ENCODE measurements at regions not wholly inside any gene's neighbourhood (a gene's known extent, or its start where the extent isn't known, plus 50 kb on each side); places are given as distances from the start of the nearest gene placed in this dataset.
A peak's percentile ranks its signal among the peaks of the same experiment; 100 is the strongest.
"Not testable (repeated sequence)": the region's sequence is repeated elsewhere in the genome, so short reads cannot be mapped to it uniquely, and the experiment has no call there.

DNA sequence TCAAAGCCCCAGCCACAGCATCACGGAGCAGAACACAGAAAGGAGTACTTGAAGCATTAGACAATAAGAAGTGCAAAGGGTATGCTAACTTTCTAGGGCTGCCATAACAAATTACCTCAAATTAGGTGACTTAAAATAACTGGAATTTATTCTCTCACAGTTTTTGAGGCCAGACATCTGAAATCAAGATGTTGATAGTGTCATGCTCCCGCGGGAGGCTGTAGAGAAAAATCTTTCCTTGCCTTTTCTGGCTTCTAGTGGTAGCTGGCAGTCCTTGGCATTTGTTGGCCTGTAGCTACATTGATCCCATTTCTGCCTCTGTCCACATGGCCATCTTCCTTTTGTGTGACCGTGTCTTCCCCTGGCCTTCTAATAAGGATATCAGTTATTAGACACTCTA is 51.9 kb upstream of the SPDL1 start:
- no peak for DNase-seq

DNA sequence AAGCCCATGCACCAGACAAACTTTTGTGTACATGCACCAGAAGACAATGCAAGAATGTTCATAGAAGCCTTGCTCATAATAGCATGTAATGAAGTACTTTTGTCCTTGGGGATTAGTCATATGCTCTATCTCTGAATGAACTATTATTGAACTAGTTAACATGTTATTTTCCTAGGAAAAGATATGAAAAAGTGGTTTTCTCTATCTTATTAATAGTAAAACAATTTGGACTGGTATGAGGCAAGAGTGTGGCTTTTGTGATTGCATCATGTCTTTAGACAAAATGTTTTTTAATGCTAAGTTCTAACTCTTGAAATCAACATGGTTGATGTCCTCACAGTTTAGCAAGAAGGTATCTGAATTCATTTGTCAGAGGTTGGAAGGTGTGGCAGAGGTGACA is 55.7 kb upstream of the SPDL1 start:
- no peak for DNase-seq

DNA sequence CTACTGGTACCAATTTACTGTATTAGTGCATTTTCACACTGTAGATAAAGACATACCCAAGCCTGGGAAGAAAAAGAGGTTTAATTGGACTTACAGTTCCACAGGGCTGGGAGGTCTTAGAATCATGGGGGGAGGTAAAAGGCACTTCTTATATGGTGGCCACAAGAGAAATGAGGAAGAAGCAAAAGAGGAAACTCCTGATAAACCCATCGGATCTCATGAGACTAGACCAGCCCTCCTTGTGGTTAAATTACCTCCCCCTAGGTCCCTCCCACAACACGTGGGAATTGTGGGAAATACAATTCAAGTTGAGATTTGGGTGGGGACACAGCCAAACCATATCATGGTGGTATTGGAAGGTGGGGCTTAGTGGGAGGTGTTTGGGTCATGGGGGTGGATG is 56.5 kb upstream of the SPDL1 start:
- DNase-seq = no peak

DNA sequence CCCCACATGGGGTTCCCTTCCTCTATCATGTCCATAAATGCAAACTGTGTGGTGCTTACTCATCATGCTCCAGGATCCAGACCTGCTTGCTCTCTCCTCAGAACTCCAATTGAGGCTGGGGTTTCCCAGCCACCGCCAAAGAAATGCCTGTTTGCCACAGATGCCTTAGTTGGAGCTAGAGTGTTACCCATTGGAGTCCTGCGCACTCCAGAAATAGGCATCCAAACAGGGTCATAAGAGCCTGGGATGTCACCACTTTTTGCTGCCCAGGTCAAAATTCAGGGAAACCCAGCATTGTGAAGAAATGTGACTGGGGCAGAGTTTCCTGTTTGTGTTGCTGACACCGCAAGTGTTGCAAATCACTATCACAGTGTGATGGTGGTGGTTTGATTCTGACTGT is 60.7 kb upstream of the SPDL1 start:
- DNase-seq = no peak

DNA sequence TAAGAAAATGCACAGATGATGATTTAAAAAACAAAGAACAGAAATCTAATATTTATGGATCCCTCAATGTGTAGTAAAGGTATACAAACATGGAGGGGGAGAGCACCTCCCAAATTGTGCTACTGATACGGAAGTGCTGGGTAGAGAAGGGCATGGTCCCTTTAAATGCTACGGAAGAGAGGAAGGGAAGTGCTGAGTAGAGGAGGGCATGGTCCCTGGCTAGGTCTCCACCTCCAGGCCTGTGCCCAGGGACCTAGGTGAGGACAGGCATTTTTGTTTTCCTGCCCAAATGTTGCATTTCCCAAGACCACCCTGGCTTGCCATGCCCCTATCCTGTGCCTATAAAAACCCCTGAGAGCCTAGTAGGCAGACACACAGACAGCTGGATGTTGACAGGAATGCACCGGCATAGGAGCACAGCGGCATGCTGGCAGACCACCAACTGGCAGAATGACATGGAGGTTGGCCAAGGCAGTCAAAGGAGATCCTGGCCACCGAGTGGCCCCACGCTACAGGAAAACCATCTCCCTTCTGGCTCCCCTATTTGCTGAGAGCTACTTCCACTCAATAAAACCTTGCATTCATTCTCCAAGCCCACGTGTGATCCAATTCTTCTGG is 62.1 kb upstream of the SPDL1 start:
- no peak for DNase-seq

DNA sequence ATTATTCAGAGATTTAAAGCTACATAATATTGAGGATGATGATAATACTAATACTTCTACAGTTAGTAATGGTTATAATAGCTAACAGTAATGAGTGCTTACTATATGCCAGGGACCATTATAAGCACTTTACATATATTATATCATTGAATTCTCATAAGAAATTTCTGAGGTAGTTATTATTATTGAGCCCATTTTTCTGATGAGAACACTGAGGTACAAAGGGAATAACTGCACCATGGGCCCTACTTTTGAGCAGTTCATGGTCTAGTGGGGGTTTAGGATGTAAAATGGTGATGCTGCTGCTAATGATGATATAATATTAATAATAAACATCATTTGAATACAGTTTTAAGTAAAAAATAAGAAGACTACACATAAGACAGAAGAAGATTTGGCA is 64.2 kb upstream of the SPDL1 start:
- DNase-seq = no peak

DNA sequence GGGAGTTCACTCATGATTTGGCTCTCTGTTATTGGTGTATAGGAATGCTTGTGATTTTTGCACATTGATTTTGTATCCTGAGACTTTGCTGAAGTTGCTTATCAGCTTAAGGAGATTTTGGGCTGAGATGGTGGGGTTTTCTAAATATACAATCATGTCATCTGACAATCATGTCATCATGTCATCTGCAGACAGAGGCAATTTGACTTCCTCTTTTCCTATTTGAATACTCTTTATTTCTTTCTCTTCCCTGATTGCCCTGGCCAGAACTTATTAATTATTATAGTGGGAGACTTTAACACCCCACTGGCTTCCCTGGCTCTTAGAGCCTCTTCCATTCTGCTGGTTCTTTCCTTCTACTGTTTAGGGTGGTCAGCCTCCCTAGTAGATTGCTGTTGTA is 64.8 kb upstream of the SPDL1 start:
- DNase-seq = not testable (repeated sequence)

DNA sequence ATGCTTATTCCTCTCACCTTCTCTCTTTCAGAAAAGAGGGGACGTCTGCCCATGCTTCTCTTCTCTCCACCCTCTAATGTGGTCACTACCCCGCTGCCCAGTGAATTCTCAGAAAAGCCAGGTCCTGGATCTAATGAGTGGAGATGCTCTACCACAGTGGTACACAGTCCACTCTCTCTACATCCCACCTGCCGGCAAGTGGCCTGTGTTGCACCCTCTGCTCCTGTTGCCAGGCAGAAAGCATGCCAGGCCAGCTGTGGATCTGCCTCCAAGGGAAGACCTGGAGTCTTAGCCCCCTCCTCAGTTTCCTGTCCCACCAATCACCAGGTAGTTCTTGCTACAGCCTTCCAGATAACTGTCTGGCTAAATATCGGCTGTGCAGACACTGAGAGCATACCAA is 71.2 kb upstream of the SPDL1 start:
- no peak for DNase-seq

DNA sequence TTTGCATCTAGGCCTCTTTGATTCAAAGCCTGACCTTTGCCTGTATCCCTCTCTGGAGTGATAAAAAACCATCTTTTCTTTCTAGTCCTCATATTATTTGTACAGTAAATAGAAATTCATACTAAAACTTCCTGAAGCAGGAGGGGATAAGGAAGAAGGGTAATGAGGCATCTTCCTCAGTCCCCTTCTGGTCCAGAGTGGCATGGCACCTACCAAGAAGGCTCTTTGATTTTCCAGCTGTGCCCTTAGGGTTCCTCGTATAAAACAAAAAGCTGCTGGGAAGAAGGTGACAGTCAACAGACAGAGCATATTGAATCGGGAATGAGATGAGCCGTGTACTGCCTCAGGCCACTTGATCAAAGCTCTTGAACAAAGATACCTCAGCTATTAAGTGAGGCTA is 71.9 kb upstream of the SPDL1 start:
- DNase-seq = no peak

DNA sequence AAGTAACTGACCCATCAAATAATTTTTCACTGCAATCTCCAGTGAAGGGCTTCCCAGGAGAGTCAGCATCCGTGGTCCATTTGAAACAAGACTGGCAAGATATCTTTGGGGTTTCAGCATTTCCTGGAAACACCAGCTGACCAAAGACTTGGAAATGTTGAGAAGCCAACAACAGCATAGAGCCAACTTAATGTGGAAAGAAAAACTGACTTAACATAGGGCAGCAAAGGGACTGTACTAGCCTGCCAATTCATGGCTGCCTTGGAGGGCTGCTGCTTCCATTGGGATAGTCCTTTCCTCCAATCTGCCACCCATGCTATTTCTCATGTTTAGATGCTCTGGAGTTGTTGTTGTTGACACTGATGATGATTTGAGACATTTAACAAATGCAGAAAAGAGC is 76.5 kb upstream of the SPDL1 start:
- no peak for DNase-seq

DNA sequence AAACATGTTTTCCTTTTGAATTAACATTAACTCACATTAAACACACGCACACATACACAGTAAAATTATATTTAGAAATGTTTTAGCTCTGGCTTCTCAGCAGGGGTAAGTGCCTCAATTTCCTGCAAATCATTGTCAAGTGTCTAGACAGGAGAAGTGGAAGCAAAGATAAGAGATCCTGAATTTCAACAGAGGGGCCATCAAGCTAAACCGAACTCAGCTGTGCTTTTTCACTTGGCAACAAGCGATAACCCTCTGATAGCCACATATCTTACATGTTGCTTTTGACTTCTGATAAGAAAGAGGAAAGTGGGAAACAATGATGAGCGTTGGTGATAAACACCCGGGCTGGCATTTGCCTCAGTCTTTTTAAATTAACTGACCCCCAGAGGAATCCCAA is 79.7 kb upstream of the SPDL1 start:
- no peak for DNase-seq

DNA sequence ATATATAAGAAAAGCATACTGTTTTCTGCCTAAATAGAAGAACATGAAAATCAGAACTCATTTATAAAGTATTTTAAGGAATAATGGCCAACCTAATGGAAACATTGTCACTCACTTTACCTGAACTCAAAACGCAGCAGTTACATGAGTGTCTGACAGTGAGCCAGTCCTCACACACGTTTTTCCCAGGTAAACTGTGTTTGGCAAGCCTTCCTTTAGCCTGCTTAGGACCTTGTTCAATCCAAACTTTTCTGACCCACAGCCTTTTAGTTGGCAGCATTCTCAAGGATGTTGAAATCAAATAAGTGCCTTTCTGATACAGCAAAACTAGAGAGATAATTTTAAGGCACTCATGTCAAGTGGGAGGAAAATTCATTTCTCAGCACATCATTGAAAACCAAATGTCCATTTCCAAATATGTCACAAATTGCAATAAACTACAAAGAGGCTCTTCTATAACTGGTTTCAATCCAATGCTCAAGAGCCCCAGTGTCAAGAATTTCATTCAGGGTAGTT is 83.5 kb upstream of the SPDL1 start:
- DNase-seq = no peak

DNA sequence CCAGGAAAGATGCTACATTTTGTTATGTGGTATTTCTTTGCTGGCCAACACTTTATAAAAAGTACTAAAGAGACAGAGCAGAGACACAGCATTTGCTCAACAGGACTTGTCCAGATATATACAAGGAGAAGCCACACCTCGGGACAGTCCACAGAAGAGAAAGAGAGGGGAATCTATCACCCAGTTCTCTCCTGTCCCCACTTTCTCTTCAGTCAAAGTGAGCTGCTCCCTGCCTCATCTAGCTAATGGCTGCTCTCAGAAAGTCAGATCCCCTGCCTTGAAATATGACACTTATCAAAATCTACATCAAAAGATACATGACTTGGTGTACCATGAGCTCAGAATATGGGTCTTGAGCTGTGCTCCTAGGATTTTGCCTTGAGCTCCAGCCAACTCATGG is 86.7 kb upstream of the SPDL1 start:
- DNase-seq = no peak

DNA sequence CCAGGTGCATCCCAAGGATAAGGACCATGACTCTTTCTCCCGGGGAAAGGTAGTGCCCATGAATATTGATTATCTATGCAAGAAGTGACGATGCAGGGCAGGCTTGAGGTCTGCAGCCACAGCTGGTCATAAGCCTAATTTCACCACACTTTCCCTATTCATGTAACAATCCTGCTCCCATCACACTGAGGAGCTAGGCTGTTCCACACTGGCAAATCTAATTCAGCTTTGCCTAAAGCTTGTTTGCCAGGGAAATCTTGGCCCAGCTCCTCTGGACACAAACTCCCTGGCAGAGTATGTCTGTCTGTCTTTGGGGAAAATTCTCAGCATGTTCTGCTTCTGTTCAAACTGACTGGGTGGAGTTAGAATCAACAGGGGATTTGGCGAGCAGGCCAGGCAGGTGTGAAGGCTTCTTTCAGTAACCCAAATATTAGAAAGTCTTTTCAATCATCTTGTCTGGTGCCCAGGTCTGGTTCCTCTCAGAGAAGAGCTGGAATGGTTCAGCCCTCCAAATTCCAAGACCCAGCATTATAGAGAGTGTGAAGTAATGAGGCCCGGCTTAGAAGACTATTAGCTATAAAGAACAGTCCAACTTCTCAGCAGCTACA is 88.5 kb upstream of the SPDL1 start:
- no peak for DNase-seq

DNA sequence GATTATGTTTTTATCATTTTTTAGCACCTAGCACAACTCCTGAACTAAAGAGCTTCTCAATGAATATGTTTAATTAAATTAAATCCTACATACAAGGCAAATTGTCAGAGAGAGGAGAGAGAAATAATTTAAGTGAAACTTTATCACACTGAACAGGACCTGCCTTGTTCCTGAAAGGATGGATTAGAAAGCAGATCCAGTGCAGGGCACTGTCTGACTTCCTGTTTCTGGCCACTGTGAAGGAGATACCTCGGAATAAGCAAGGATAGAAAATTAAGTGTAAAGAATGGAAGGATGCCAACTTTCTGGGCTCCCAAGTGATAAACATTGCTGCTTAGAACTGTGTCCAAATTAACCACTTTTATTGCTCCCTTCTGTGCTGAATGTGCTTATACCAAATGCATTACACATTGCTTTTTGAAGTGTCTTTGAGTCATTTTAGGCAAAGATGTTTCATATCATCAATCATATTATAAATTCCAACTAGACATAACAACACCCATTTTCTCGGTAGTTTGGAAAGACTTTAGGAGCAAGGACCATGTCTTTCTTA is 89.1 kb upstream of the SPDL1 start:
- no peak for DNase-seq

DNA sequence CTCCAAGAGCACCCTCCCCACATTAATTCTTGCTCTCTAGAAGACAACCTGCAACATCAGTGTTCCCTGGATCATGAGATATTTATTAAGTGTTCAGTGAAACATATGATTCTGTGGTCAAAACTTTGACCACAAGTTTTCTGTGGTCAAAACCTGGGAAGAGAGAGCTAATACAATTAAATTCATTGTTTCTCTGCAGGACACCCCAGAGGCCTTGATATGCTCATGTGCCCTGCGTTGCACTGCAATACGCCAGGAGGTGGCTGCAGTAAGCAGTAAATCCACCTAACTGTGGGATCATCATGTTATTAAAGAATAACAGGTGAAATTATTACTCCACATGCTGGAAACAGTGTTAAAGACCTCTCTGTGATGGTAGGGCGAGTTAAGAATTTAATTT is 109.3 kb upstream of the SPDL1 start:
- DNase-seq = peak; percentile 10

DNA sequence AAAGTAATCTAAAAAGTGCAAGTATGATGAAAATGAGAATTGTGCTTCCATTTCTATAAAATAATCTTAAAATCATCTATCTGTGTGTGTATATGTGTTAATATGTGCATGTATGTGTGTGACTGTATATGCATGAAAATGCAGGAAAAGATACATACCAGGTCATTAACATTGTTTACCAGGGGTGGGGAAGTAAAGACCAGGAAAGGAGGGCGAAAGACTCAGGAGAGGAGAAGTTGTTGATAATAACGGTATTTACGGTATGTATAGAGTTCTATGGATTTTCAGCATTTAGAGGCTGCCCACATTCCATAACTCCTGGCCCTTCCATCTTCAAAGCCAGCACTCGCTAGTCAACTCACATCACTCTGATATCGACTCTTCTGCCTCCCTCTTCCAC is 111.0 kb upstream of the SPDL1 start:
- no peak for DNase-seq

DNA sequence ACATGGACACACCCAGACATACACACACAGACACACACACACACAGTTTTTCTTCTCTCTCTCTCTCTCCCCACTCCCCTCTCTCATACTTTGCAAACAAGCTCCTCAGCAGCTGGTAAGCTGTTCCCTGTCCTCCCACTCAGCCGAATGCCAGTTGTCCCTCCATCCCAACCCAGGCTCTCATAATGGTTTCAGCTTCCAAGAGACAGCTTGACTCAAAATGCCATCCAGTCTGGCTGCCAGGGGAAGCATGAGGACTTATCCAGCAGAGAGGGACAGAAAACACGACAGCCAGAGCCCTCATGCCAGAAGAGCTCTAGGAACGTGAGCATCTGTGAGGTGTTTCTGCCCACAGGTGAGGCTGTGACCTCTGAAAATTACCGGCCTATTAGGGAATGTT is 112.6 kb upstream of the SPDL1 start:
- DNase-seq = no peak

DNA sequence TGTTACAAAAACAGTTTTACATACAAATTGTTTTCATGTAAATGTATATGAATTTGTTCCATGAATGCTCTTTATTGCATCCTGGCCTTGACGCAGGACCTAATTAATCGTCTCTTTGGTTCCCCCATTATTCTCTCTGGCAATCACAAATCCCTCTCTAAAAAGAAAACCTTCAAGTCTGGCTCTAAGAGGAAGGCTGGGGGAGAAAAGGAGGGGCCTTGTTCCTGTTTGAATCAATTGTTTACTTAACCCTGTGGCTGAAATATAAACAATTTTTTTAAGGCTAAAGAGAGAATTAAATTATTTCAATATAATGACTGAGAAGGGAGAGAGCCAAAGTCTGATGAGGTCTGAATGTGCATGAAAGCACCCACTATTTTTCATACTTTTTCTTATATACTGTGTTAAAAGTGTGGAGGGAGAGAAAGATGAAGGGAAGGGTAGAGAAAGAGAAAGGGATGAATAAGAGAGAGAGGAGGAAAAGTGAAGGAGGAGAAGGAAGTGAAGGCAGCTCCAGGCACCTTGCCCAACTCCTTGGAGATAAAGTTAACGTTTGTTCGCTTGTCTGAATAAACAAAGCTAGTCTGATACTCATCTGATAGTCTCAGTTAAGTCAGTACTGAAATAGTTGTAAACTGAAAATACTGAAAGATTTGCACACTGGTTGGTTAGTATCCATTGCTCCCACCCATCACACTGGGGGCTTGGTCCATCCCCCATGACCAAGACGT is 116.4 kb upstream of the SPDL1 start:
- DNase-seq = no peak

DNA sequence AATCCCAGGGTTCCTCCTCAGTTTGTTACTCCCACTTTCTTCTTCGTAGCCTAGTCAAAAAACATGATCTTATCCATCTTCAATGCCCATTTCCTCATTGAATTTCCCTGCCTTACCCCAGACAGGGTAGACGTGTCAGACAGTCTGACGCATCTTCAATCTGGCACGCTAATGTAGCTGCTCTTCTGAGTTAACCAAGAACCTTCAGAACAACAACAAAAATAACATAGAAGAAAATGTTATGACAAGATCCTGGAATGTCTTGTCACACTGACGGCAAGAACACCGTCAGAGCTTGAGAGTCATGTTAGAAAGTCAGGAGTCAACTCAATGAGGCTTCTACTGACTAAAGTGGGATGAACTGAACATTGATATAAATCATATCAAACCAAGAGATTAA is 122.7 kb upstream of the SPDL1 start:
- DNase-seq = no peak

DNA sequence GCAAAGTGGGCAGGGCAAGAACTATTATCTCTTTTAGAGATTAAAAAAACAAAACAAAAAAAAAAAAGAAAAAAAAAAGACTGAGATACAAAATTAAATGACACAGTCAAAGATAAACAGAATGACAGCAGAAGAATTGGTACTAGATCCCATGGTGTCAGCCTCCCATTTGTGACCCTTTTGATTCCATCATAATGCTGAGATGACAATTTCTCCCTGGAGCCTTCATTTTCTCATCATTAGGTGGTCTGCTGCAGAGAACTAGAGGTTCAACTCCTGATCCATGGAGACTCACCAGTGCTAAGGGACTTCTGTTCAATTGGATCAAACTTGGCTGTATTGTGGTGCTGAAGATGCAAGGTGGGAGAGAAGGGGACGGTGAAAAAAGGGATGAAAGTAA is 123.5 kb upstream of the SPDL1 start:
- no peak for DNase-seq

DNA sequence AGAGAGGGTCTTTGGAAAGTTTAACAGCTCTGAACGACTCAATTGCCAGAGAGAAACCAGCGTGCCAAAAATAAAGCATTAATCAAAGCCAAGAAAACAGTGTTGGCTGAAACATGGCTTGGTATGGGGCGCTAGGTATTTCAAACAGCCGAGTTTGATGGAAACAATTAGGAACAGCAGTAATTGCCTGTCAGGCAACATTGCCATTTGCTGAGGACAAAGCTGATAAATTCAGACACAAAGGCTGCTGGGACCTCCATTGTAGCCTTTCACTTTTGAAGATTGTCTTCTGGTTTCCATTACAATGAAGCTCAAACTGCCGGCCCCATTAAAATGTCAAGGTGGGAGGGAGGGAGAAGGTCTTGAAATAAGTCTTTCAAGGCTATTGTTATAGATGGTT is 125.4 kb upstream of the SPDL1 start:
- no peak for DNase-seq

DNA sequence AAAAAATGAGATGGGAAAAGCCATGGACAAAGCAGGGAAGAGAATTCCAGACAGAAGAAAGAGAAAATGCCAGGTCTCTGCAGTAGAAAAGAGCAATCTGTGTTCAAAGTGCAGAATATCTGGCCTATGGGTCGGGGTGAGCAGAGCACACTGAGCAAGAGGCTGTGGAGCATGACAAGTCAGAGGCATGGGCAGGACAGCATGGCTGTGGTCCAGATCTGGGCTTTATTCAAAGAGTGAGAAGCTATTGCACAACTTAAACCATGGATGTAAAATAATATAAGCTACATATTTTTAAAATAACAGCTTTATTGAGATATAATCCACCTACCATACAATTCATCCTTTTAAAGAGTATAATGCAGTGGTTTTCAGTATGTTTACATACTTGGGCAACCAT is 133.1 kb upstream of the SPDL1 start:
- no peak for DNase-seq

DNA sequence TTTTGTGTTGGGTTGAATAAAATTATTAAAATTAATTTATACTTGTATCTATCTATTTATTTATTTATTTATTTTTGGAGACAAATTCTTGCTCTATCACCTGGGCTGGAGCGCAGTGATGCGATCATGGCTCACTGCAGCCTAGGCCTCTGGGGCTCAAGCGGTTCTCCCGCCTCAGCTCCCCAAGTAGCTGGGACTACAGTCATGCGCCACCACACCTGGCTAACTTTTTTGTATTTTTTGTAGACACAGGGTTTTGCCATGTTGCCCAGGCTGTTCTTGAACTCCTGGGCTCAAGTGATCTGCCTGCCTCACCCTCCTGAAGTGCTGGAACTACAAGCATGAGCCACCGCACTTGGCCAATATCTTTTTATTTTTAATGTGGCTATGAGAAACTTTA is 134.7 kb upstream of the SPDL1 start:
- DNase-seq = no peak
